ENCODE measurements at regions not wholly inside any gene's neighbourhood (a gene's known extent, or its start where the extent isn't known, plus 50 kb on each side); places are given as distances from the start of the nearest gene placed in this dataset.

DNA sequence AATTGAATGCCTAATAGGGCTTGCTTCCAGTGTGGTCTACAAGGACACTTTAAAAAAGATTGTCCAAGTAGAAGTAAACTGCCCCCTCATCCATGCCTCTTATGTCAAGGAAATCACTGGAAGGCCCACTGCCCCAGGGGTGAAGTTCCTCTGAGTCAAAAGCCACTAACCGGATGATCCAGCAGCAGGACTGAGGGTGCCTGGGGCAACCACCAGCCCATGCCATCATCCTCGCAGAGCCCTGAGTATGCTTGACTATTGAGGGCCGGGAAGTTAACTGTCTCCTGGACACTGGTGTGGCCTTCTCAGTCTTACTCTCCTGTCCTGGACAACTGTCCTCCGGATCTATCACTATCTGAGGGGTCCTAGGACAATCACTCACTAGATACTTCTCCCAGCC, 411.5 kb downstream of the TENT5A start (continued):
- TF ChIP-seq EP300 (IDR thresholded peaks at IDR 0.05; ENCODE audit: borderline replicate concordance in 1 of 2, low read depth in 2 of 2, low read length in 2 of 2) (no peak), BRCA1 (IDR thresholded peaks at IDR 0.05; ENCODE audit: low read depth, low read length) (no peak), KDM5A (IDR thresholded peaks at IDR 0.05; ENCODE audit: low read length) (no peak), RNF2 (IDR thresholded peaks at IDR 0.05; ENCODE audit: borderline replicate concordance, low read depth, low read length, missing control alignments, poor library complexity, severe bottlenecking) (no peak), TCF12 (IDR thresholded peaks at IDR 0.05; ENCODE audit: low read depth, low read length) (no peak)
- TF ChIP-seq, protein P1, sequence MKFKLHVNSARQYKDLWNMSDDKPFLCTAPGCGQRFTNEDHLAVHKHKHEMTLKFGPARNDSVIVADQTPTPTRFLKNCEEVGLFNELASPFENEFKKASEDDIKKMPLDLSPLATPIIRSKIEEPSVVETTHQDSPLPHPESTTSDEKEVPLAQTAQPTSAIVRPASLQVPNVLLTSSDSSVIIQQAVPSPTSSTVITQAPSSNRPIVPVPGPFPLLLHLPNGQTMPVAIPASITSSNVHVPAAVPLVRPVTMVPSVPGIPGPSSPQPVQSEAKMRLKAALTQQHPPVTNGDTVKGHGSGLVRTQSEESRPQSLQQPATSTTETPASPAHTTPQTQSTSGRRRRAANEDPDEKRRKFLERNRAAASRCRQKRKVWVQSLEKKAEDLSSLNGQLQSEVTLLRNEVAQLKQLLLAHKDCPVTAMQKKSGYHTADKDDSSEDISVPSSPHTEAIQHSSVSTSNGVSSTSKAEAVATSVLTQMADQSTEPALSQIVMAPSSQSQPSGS (IDR thresholded peaks at IDR 0.05; ENCODE audit: low read length) = no peak

Measured in H1 (cell line).